ENCODE measurements at regions not wholly inside any gene's neighbourhood (a gene's known extent, or its start where the extent isn't known, plus 50 kb on each side); places are given as distances from the start of the nearest gene placed in this dataset.

DNA sequence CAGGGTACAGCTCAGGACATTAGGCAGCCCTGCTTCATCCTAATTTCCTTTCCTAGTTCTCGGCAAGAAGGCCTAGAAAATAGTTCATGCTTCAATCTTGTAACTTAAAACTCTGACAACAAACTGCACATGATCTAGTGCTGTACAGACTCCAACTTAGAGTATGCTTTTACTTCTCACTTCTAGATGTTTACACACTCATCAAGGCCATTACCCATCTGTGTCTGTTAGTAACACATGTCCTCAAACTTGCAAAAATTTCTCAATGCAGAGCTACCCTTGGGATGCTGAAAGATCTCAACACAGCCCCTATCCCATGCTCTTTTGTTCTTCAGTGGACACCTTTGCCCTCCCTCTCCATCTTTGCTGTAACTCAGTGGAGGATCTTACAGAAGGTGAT is 252.0 kb downstream of the OSR1 start:
- TF ChIP-seq CTCF (IDR thresholded peaks at IDR 0.05) (no peak), POLR2A (IDR thresholded peaks at IDR 0.05) (no peak)
- no peaks in the 10 kb centered on the region for H3K4me1 ChIP-seq
- H3K27ac ChIP-seq, result no peak overlapping the region
- H3K9me3 ChIP-seq, result no peaks in the 10 kb centered on the region
- no peaks in the 10 kb centered on the region for H3K27me3 ChIP-seq
- no peak for ATAC-seq
- DNase-seq, result no peak
- intact Hi-C loops (cut with DNase I), result no loop called here
- no peaks in the 10 kb centered on the region for H3K36me3 ChIP-seq
- 50 to 83% (median 78%) methylated on average over 1 of the region's 1 CpG for WGBS, 4 donors
- H3K4me3 ChIP-seq, result no peak overlapping the region

DNA sequence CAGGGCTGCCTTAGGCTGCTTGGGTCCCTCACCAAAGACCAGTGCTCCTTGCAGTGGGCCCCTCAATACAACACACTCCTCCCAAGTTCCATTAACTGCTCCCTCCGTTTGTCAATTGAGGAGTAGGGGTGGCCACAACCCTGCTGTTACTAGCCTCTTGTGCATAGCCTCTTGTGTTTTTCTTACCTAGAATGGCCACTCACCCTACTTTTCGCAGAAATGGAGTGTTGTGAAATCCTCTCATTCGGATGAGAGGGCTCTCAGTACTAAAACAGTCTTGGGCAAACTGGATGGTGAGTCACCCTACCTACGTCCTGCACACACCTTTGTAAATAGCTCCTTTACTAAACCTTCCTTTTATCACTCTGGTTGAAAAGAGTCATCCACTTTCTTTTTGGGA is 253.9 kb downstream of the OSR1 start:
- TF ChIP-seq POLR2A (IDR thresholded peaks at IDR 0.05) (no peak), CTCF (IDR thresholded peaks at IDR 0.05) (no peak)
- no peaks in the 10 kb centered on the region for H3K36me3 ChIP-seq
- H3K9me3 ChIP-seq, result no peaks in the 10 kb centered on the region
- no peaks in the 10 kb centered on the region for H3K27me3 ChIP-seq
- DNase-seq (no peak), ATAC-seq (no peak)
- no peaks in the 10 kb centered on the region for H3K4me1 ChIP-seq
- no peak overlapping the region for H3K27ac ChIP-seq
- intact Hi-C loops (cut with DNase I), result no loop called here
- H3K4me3 ChIP-seq, result no peak overlapping the region
- 88 to 91% (median 90%) methylated on average over 4 of the region's 4 CpGs for WGBS, 4 donors

- 80 to 82% (median 81%) methylated on average over 4 of the region's 4 CpGs for whole genome bisulfite sequencing, 4 donors
- TF ChIP-seq CTCF (IDR thresholded peaks at IDR 0.05), result no peak
- no peak for TF ChIP-seq POLR2A (IDR thresholded peaks at IDR 0.05)
- ATAC-seq, result no peak
These were observed 255.6 kb downstream of the OSR1 start for GRCh38 chr2:19102696-19103423.

DNA sequence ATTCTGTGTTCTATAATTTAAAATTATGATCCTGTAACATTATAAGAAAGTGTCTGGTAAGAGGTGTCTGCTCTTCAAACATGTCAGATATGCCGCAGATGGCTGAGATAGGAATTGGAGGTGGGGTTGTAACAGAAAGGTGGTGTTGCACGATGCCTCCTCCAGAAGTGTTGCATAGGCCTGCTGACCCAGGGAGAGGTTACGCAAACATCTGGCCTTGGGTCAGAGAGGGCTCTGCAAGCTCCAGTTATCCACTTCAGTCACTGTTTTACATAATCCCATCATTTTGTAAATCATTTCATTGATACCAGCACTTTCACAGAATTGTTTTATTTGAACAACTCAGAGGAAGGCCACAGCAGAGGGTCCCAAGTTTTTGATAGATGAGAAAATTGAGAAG is 256.5 kb downstream of the OSR1 start:
- ATAC-seq (no peak), DNase-seq (no peak)
- Histone ChIP-seq H3K4me3 (no peak overlapping the region), H3K27me3 (no peaks in the 10 kb centered on the region), H3K9me3 (no peaks in the 10 kb centered on the region), H3K36me3 (no peaks in the 10 kb centered on the region), H3K27ac (no peak overlapping the region), H3K4me1 (no peaks in the 10 kb centered on the region)
- intact Hi-C loops (cut with DNase I), result no loop called here
- TF ChIP-seq CTCF (IDR thresholded peaks at IDR 0.05), result no peak
- TF ChIP-seq POLR2A (IDR thresholded peaks at IDR 0.05), result no peak
- WGBS, 4 donors, result 70 to 75% (median 72%) methylated on average over 3 of the region's 3 CpGs

More at GRCh38 chr2:19102696-19103423, 255.6 kb downstream of the OSR1 start:
- Histone ChIP-seq H3K27me3 (no peaks in the 10 kb centered on the region), H3K36me3 (no peaks in the 10 kb centered on the region), H3K9me3 (no peaks in the 10 kb centered on the region), H3K4me3 (no peak overlapping the region), H3K27ac (no peak overlapping the region), H3K4me1 (no peaks in the 10 kb centered on the region)
- intact Hi-C loops (cut with DNase I), result no loop called here
- DNase-seq, result no peak

Measured in heart left ventricle (tissue), 16 donors.